ENCODE measurements at regions not wholly inside any gene's neighbourhood (a gene's known extent, or its start where the extent isn't known, plus 50 kb on each side); places are given as distances from the start of the nearest gene placed in this dataset.

DNA sequence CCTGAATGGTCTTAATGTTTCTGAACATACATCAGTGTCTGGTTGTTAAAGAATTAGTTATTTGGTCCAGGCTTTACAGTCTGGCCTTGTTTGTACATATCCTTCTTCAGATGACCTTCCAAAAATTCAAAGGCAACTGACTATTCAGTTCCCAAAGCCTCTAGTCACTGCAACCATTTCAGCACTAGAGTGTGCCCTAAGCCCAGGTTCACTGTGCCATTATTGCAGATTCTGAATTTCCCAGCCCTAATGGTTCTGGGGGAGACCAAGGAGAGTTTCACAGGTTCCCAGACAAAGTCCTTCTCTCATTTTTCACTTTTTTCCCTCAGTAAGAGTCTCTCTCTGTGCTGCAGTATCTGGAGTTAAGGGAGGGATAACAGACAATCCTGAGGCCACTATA, 235.8 kb downstream of the TRAM1L1 start:
- TF ChIP-seq CTCF (IDR thresholded peaks at IDR 0.05) (peak in 1 of 7 experiments; percentile 13), POLR2A (IDR thresholded peaks at IDR 0.05) (no peak), EP300 (IDR thresholded peaks at IDR 0.05) (no peak)
